HepG2 (cell line): ENCODE measurements at regions not wholly inside any gene's neighbourhood (a gene's known extent, or its start where the extent isn't known, plus 50 kb on each side); places are given as distances from the start of the nearest gene placed in this dataset.

Experiments
- ATAC-seq: fragments of 200-7000 bp; cut with Tn5 transposase; 3 replicates; pipeline ENCODE4 v1.9.1; 2020; ENCODE audit warnings: mild to moderate bottlenecking, moderate library complexity
- BruUV-seq: library from RNA; stranded (reverse); fragments of 400-500 nt; replicated peaks from 2 replicates; lab custom pipeline; 2021; lab: Mats Ljungman, UMichigan
- CTCF ChIA-PET: fragments of 300-600 bp; formaldehyde crosslinking; extraction: SDS; loops from one replicate; lab custom pipeline; 2021; ENCODE audit warnings: low total read pairs, inconsistent platforms, low intra/inter-chr PET ratio; lab: Yijun Ruan, JAX
- POLR2A ChIA-PET: fragments of 350-600 bp; sonication (Branson Sonifier 250); formaldehyde crosslinking; loops from one replicate; lab custom pipeline; 2020; ENCODE audit warnings: antibody characterized with exemption, inconsistent platforms; lab: Yijun Ruan, JAX
- DNase-seq: peaks from one replicate; pipeline ENCODE4 v3.0.0-alpha.2; 2015; ENCODE audit warnings: low spot score
- FAIRE-seq: peaks from 3 replicates; lab custom pipeline; 2011; peaks lifted over from hg19 to GRCh38; lab: Jason Lieb, UNC
- H2AFZ ChIP-seq: one replicate; pipeline ENCODE4 v1.6.1; 2011; ENCODE audit warnings: low read length, inconsistent platforms
- H3K27ac ChIP-seq: fragments of 300-600 bp; 3 replicates; pipeline ENCODE4 v1.8.0; 2011; ENCODE audit warnings: mixed run types, mild to moderate bottlenecking, mixed read lengths, low read length, inconsistent platforms; ENCODE audit not compliant: insufficient read depth; ENCODE audit errors: extremely low read length
- H3K27me3 ChIP-seq, 2 experiments: fragments of 200-600 bp in 1 of 2; 2 replicates in 1 of 2; 3 replicates in 1 of 2; pipeline versions ENCODE4 v1.6.0 to v1.8.0; 2011; ENCODE audit warnings: low read length in 2 of 2, mild to moderate bottlenecking in 2 of 2, moderate library complexity in 2 of 2, inconsistent platforms in 1 of 2; ENCODE audit not compliant: insufficient read depth in 2 of 2, control insufficient read depth in 1 of 2
- H3K36me3 ChIP-seq, 2 experiments: fragments of 200-600 bp in 1 of 2; replicated peaks in 1 of 2; 2 replicates in 1 of 2; 3 replicates in 1 of 2; pipeline versions ENCODE4 v1.5.1 to v1.8.0; 2011; ENCODE audit warnings: low read length in 2 of 2, inconsistent platforms in 1 of 2; ENCODE audit not compliant: insufficient read depth in 2 of 2, control insufficient read depth in 1 of 2
- H3K4me1 ChIP-seq: 2 replicates; pipeline ENCODE4 v1.5.1; 2012; ENCODE audit warnings: low read length, inconsistent platforms; ENCODE audit not compliant: insufficient read depth
- H3K4me2 ChIP-seq: 2 replicates; pipeline ENCODE4 v1.6.0; 2011; ENCODE audit warnings: low read depth, low read length, inconsistent platforms
- H3K4me3 ChIP-seq, 3 experiments: fragments of 200-600 bp in 1 of 3; sonication (generic), shearing (Covaris generic) in 1 of 3; replicated peaks in 1 of 3; 2 replicates each; pipeline ENCODE4 v1.5.1; 2011 to 2016; ENCODE audit warnings: low read length in 3 of 3, inconsistent platforms in 2 of 3, low read depth in 2 of 3, mild to moderate bottlenecking in 2 of 3, control low read depth in 1 of 3, mixed read lengths in 1 of 3; ENCODE audit not compliant: insufficient read depth in 1 of 3
- H3K79me2 ChIP-seq: one replicate; pipeline ENCODE4 v1.6.1; 2011; ENCODE audit warnings: low read length, inconsistent platforms; ENCODE audit not compliant: insufficient read depth
- H3K9ac ChIP-seq: 2 replicates; pipeline ENCODE4 v1.6.0; 2011; ENCODE audit warnings: mild to moderate bottlenecking, low read depth, low read length, inconsistent platforms; ENCODE audit not compliant: insufficient read depth
- H3K9me3 ChIP-seq: 2 replicates; pipeline ENCODE4 v1.5.1; 2012; ENCODE audit warnings: mild to moderate bottlenecking, low read length
- H4K20me1 ChIP-seq: 2 replicates; pipeline ENCODE4 v1.6.0; 2011; ENCODE audit warnings: inconsistent platforms, mild to moderate bottlenecking, low read length, moderate library complexity; ENCODE audit not compliant: insufficient read depth
- FLYWCH1 ChIP-seq: sonication (generic); formaldehyde crosslinking; IDR thresholded peaks from 2 replicates; pipeline ENCODE4 v1.8.1; 2023; ENCODE audit warnings: mild to moderate bottlenecking, missing genetic modification reagents
- GATAD2A ChIP-seq: IDR thresholded peaks from 2 replicates; pipeline ENCODE4 v1.6.1; 2016
- POLR2G ChIP-seq: fragments of 200-400 bp; formaldehyde crosslinking; IDR thresholded peaks from 2 replicates; pipeline ENCODE4 v1.6.1; 2018; ENCODE audit warnings: mild to moderate bottlenecking, low read depth, low read length, moderate library complexity
- ZEB1 ChIP-seq: IDR thresholded peaks from 2 replicates; pipeline ENCODE4 v1.6.1; 2012; ENCODE audit warnings: mild to moderate bottlenecking, low read depth, inconsistent platforms; ENCODE audit not compliant: insufficient replicate concordance
- ZNF235 ChIP-seq: sonication (generic); formaldehyde crosslinking; IDR thresholded peaks from 2 replicates; pipeline ENCODE4 v1.8.1; 2023; ENCODE audit warnings: mild to moderate bottlenecking, missing genetic modification reagents, borderline replicate concordance
- ZNF317 ChIP-seq: sonication (generic); formaldehyde crosslinking; IDR thresholded peaks from 2 replicates; pipeline ENCODE4 v1.5.0; 2020; ENCODE audit warnings: mild to moderate bottlenecking, missing genetic modification reagents
- ZNF367 ChIP-seq: sonication (generic); formaldehyde crosslinking; IDR thresholded peaks from 2 replicates; pipeline ENCODE4 v1.4.0; 2020; ENCODE audit warnings: missing genetic modification reagents, borderline replicate concordance
- WGBS: methylation state at CpG from one replicate; pipeline ENCODE4 v1.1.6; 2017; ENCODE audit warnings: low lambda C conversion rate; 5-methylcytosine and 5-hydroxymethylcytosine counted together
- in situ Hi-C: cut with HindIII; loops from 2 replicates; pipeline ENCODE4 v1.10.0; 2017; ENCODE audit warnings: low pct_unique_long_range_greater_than_20kb; ENCODE audit not compliant: extremely low pct_ligation_motif_present
- intact Hi-C: fragments of 100-400 bp; cut with micrococcal nuclease; formaldehyde crosslinking; loops from one replicate; pipeline ENCODE4 v1.10.0; 2022; ENCODE audit not compliant: unreplicated experiment
- TF ChIP-seq, protein P1 (sequence below): sonication (generic); formaldehyde crosslinking; IDR thresholded peaks from 2 replicates; pipeline ENCODE4 v1.5.0; 2020; ENCODE audit warnings: mild to moderate bottlenecking, missing genetic modification reagents, borderline replicate concordance
- TF ChIP-seq, protein P2 (sequence below): sonication (generic); formaldehyde crosslinking; IDR thresholded peaks from 2 replicates; pipeline ENCODE4 v1.5.1; 2020; ENCODE audit warnings: missing genetic modification reagents, mild to moderate bottlenecking, borderline replicate concordance
- TF ChIP-seq, protein P3 (sequence below): sonication (generic); formaldehyde crosslinking; IDR thresholded peaks from 2 replicates; pipeline ENCODE4; 2020; ENCODE audit warnings: missing genetic modification reagents, mild to moderate bottlenecking, borderline replicate concordance

DNA sequence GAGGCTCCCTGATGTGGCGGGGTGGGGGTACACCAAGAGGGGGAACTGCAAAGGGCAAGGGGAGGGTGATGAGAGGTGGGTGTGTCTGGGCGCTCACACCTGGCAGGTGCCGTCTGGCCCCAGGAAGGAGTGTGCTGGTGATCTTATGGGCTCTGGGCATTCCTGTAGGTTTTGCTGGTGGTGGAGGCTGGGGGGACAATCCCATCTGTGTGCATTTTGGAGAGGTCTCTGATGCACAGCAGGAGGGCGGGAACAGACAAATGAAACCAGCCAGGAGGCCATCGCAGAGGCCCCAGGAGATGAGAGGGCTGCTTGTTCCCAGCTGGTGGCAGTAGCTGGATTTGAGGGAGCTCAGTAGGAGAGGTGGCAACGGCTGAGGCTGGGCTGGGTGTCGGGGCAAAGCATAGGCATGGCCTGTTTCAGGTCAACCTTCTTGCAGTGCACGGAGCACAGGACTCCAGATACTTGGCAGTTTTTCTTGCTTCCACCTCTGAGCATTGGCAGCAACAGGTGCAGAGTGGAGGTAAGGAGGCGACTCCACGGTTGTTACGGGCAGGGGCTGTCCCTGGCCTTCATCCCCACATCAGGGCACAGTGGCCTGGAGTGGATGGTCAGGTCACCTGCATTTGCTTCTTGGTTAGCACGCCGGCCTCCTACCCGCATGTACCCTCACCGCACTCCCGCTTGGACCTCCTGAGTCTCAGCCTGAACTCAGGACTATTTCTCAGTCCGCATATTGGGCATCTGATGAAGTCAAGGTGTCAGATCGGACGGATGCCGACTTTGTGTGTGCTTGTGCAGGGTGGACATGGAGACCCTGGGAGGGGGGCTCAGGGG is 194.2 kb upstream of the HDAC4 start (continued):
- TF ChIP-seq, protein P1, sequence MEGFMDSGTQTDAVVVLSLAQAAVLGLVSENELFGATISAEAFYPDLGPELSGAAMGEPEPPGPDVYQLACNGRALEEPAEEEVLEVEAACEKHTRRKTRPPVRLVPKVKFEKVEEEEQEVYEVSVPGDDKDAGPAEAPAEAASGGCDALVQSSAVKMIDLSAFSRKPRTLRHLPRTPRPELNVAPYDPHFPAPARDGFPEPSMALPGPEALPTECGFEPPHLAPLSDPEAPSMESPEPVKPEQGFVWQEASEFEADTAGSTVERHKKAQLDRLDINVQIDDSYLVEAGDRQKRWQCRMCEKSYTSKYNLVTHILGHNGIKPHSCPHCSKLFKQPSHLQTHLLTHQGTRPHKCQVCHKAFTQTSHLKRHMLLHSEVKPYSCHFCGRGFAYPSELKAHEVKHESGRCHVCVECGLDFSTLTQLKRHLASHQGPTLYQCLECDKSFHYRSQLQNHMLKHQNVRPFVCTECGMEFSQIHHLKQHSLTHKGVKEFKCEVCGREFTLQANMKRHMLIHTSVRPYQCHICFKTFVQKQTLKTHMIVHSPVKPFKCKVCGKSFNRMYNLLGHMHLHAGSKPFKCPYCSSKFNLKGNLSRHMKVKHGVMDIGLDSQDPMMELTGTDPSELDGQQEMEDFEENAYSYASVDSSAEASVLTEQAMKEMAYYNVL (CRISPR knock-in tag): no peak
- TF ChIP-seq, all 625 proteins: peak for 0

DNA sequence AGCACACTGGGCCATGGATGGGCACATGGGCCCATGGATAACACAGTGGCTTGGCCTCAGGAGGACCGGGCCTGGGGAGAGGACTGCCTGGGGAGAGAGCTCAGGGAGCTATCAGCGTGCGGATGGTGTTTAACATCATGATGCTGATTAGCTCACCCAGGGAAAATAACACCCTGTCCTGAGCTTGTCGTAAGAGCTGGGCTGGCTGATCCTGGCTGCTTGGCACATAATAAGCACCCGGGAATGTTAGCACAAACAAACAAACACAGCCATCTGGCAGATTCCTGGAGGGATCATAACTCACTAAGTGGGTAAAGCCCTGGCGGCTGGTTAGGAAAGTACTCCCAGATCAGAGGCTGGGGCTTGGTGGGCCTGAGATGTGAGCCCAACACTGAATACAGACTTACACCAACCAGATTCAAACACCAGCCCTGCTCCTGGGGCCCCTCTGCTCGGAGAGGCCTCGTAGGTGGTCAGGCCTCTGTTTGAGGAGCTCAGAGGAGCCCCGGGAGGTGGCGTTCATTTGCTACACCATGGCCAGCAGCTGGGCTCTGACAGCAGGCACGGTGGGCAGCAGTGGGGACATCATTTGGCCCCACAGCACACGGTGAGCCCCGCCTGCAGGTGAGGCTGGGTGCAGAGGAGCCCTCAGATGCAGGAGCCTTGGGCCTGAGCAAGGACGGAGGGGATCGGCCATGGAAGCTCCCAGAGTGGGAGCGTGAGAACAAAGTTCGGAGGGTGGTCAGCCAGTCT is 193.4 kb upstream of the HDAC4 start:
- Histone ChIP-seq H3K79me2 (no peaks in the 10 kb centered on the region), H3K9ac (no peak overlapping the region), H3K27ac (no peak overlapping the region), H3K4me2 (no peak overlapping the region), H4K20me1 (no peaks in the 10 kb centered on the region), H2AFZ (no peak overlapping the region), H3K9me3 (peaks cover 19% of the 10 kb centered on the region), H3K4me3 (no peak overlapping the region), H3K4me1 (no peaks in the 10 kb centered on the region), H3K36me3 (no peaks in the 10 kb centered on the region), H3K27me3 (peaks cover 0 to 44% of the 10 kb centered on the region in 2 experiments)
- FAIRE-seq (no peak), ATAC-seq (no peak), DNase-seq (no peak)
- WGBS: 58% methylated on average over 10 of the region's 17 CpGs
- intact Hi-C loops: no loop called here
- no TSS peak for BruUV-seq
- ChIA-PET CTCF (no interaction called here), POLR2A (no interaction called here)
- in situ Hi-C loops: no loop called here
- TF ChIP-seq ZEB1 (no peak), ZNF235 (no peak), ZNF317 (no peak), POLR2G (no peak), GATAD2A (no peak), ZNF367 (CRISPR knock-in tag) (no peak), FLYWCH1 (no peak)
- TF ChIP-seq, protein P2, sequence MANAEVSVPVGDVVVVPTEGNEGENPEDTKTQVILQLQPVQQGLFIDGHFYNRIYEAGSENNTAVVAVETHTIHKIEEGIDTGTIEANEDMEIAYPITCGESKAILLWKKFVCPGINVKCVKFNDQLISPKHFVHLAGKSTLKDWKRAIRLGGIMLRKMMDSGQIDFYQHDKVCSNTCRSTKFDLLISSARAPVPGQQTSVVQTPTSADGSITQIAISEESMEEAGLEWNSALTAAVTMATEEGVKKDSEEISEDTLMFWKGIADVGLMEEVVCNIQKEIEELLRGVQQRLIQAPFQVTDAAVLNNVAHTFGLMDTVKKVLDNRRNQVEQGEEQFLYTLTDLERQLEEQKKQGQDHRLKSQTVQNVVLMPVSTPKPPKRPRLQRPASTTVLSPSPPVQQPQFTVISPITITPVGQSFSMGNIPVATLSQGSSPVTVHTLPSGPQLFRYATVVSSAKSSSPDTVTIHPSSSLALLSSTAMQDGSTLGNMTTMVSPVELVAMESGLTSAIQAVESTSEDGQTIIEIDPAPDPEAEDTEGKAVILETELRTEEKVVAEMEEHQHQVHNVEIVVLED (CRISPR knock-in tag): no peak
- TF ChIP-seq, protein P3, sequence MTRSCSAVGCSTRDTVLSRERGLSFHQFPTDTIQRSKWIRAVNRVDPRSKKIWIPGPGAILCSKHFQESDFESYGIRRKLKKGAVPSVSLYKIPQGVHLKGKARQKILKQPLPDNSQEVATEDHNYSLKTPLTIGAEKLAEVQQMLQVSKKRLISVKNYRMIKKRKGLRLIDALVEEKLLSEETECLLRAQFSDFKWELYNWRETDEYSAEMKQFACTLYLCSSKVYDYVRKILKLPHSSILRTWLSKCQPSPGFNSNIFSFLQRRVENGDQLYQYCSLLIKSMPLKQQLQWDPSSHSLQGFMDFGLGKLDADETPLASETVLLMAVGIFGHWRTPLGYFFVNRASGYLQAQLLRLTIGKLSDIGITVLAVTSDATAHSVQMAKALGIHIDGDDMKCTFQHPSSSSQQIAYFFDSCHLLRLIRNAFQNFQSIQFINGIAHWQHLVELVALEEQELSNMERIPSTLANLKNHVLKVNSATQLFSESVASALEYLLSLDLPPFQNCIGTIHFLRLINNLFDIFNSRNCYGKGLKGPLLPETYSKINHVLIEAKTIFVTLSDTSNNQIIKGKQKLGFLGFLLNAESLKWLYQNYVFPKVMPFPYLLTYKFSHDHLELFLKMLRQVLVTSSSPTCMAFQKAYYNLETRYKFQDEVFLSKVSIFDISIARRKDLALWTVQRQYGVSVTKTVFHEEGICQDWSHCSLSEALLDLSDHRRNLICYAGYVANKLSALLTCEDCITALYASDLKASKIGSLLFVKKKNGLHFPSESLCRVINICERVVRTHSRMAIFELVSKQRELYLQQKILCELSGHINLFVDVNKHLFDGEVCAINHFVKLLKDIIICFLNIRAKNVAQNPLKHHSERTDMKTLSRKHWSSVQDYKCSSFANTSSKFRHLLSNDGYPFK (CRISPR knock-in tag): no peak
